Panc1 (cell line): ENCODE measurements at regions not wholly inside any gene's neighbourhood (a gene's known extent, or its start where the extent isn't known, plus 50 kb on each side); places are given as distances from the start of the nearest gene placed in this dataset.

Experiments used
- ATAC-seq: fragments of 200-7000 bp; cut with Tn5 transposase; 2 replicates; pipeline ENCODE4 v1.9.1; 2020; ENCODE audit warnings: mild to moderate bottlenecking, moderate library complexity
- BruUV-seq: library from RNA; stranded (reverse); fragments of 400-500 nt; replicated peaks from 2 replicates; lab custom pipeline; 2021; lab: Mats Ljungman, UMichigan
- CTCF ChIA-PET: fragments of 300-600 bp; sonication (Branson Sonifier 250); formaldehyde crosslinking; loops from one replicate; lab custom pipeline; 2022; ENCODE audit warnings: antibody characterized with exemption; lab: Charles Lee
- POLR2A ChIA-PET: fragments of 300-600 bp; sonication (Branson Sonifier 250); formaldehyde crosslinking; loops from one replicate; lab custom pipeline; 2022; ENCODE audit warnings: antibody characterized with exemption; lab: Charles Lee
- DNase-seq: peaks from one replicate; pipeline ENCODE4 v3.0.0-alpha.2; 2010; ENCODE audit warnings: low read depth, low spot score
- H3K27ac ChIP-seq: 2 replicates; pipeline ENCODE4 v1.5.1; 2011; ENCODE audit warnings: mild to moderate bottlenecking, low read length, inconsistent platforms
- H3K27me3 ChIP-seq: fragments of 200-500 bp; sonication (Bioruptor generic); 2 replicates; pipeline ENCODE4 v1.6.0; 2014; ENCODE audit warnings: low read length, inconsistent platforms; ENCODE audit not compliant: control insufficient read depth, insufficient read depth
- H3K36me3 ChIP-seq: fragments of 200-500 bp; sonication (Bioruptor generic); 2 replicates; pipeline ENCODE4 v1.5.1; 2014; ENCODE audit warnings: inconsistent platforms, mild to moderate bottlenecking, low read length, moderate library complexity; ENCODE audit not compliant: control insufficient read depth, insufficient read depth
- H3K4me1 ChIP-seq: 2 replicates; pipeline ENCODE4 v1.5.1; 2011; ENCODE audit warnings: inconsistent platforms, mild to moderate bottlenecking, low read length, moderate library complexity; ENCODE audit not compliant: control insufficient read depth, insufficient read depth
- H3K4me3 ChIP-seq, 2 experiments: 2 replicates each; pipeline ENCODE4 v1.5.1; 2011 to 2012; ENCODE audit warnings: low read depth in 2 of 2, low read length in 2 of 2, mild to moderate bottlenecking in 2 of 2, inconsistent platforms in 1 of 2, moderate library complexity in 1 of 2
- H3K9me3 ChIP-seq: fragments of 200-500 bp; sonication (Bioruptor generic); 2 replicates; pipeline ENCODE4 v1.5.1; 2014; ENCODE audit warnings: low read depth, mild to moderate bottlenecking, inconsistent platforms, low read length, moderate library complexity; ENCODE audit not compliant: control insufficient read depth, insufficient read depth
- CTCF ChIP-seq: fragments of 450-650 bp; IDR thresholded peaks from 2 replicates; pipeline ENCODE4 v1.5.1; 2017; ENCODE audit warnings: mild to moderate bottlenecking
- POLR2AphosphoS5 ChIP-seq: IDR thresholded peaks from 2 replicates; pipeline ENCODE4 v1.6.1; 2012; ENCODE audit warnings: mild to moderate bottlenecking, low read depth, low read length, moderate library complexity
- SIN3A ChIP-seq: IDR thresholded peaks from 2 replicates; pipeline ENCODE4 v1.6.1; 2012; ENCODE audit warnings: low read depth, mild to moderate bottlenecking, low read length, moderate library complexity, borderline replicate concordance; ENCODE audit not compliant: insufficient read depth
- TCF7L2 ChIP-seq: IDR thresholded peaks from 2 replicates; pipeline ENCODE4 v1.6.1; 2011; ENCODE audit warnings: mild to moderate bottlenecking, low read depth, low read length, inconsistent platforms
- in situ Hi-C: cut with HindIII; loops from 2 replicates; pipeline ENCODE4 v1.10.0; 2016; ENCODE audit warnings: low sequenced_read_pairs, low pct_unique_long_range_greater_than_20kb
- intact Hi-C: fragments of 100-400 bp; cut with micrococcal nuclease; formaldehyde crosslinking; loops from one replicate; pipeline ENCODE4 v1.10.0; 2022; ENCODE audit not compliant: unreplicated experiment
- TF ChIP-seq, protein P1 (sequence below), 2 experiments: IDR thresholded peaks; 2 replicates each; pipeline ENCODE4 v1.6.1; 2011 to 2012; ENCODE audit warnings: low read depth in 2 of 2, control low read depth in 1 of 2, low read length in 1 of 2, mild to moderate bottlenecking in 1 of 2, moderate library complexity in 1 of 2; ENCODE audit not compliant: insufficient read depth in 1 of 2

DNA sequence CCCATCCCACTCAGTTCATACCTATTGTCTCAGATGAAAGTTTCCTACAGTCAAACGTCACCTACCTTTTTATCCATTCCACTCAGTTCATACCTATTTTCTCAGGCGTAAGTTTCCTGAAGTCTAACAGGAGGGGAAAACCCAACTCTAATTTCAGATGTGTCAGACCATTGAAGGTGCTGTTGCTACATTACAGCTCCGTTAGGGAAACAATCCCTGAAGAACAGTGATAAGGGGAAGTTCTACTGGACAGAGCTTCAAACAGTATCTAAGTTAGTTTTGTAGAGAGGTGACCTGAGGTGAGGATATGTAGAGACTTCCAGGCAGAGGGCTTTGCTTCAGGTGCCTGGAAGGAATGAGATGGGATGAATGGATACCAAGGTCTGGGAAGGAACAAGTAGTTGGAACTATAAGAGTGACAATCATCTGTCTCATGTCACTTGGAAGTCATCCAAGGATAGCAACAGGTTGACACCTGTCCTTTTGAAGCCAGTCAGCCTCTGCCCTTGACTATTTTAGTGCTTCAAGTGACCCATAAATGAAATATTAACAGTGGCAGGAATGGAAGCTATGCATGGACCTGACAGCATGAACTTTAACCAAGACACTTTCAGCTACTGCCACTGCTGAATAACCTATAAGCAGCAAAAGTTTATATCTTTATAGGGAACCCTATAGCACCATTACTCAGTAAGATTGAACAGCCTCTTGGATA, 191.6 kb upstream of the MOCS1 start:
- Histone ChIP-seq H3K27me3 (no peaks in the 10 kb centered on the region), H3K4me3 (no peak overlapping the region), H3K36me3 (no peaks in the 10 kb centered on the region), H3K9me3 (no peaks in the 10 kb centered on the region), H3K27ac (no peak overlapping the region), H3K4me1 (no peaks in the 10 kb centered on the region)
- CTCF ChIA-PET: no interaction called here
- intact Hi-C loops (no loop called here), in situ Hi-C loops (no loop called here)
- ATAC-seq (no peak), DNase-seq (no peak)
- POLR2A ChIA-PET: no interaction called here
- BruUV-seq: no TSS peak
- TF ChIP-seq CTCF (no peak), POLR2AphosphoS5 (no peak), SIN3A (no peak), TCF7L2 (no peak)

GRCh38 chr6:40124924-40125323, 190.7 kb upstream of the MOCS1 start:
- POLR2A ChIA-PET: no interaction called here
- BruUV-seq: no TSS peak
- no peaks in the 10 kb centered on the region for H3K27me3 ChIP-seq
- no peak overlapping the region for H3K4me3 ChIP-seq
- intact Hi-C loops: no loop called here
- TF ChIP-seq TCF7L2 (no peak), CTCF (no peak), POLR2AphosphoS5 (no peak), SIN3A (no peak)
- TF ChIP-seq, protein P1, sequence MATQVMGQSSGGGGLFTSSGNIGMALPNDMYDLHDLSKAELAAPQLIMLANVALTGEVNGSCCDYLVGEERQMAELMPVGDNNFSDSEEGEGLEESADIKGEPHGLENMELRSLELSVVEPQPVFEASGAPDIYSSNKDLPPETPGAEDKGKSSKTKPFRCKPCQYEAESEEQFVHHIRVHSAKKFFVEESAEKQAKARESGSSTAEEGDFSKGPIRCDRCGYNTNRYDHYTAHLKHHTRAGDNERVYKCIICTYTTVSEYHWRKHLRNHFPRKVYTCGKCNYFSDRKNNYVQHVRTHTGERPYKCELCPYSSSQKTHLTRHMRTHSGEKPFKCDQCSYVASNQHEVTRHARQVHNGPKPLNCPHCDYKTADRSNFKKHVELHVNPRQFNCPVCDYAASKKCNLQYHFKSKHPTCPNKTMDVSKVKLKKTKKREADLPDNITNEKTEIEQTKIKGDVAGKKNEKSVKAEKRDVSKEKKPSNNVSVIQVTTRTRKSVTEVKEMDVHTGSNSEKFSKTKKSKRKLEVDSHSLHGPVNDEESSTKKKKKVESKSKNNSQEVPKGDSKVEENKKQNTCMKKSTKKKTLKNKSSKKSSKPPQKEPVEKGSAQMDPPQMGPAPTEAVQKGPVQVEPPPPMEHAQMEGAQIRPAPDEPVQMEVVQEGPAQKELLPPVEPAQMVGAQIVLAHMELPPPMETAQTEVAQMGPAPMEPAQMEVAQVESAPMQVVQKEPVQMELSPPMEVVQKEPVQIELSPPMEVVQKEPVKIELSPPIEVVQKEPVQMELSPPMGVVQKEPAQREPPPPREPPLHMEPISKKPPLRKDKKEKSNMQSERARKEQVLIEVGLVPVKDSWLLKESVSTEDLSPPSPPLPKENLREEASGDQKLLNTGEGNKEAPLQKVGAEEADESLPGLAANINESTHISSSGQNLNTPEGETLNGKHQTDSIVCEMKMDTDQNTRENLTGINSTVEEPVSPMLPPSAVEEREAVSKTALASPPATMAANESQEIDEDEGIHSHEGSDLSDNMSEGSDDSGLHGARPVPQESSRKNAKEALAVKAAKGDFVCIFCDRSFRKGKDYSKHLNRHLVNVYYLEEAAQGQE (IDR thresholded peaks at IDR 0.05; ENCODE audit: insufficient read depth in 1 of 2, low read depth in 2 of 2, low read length in 1 of 2): no peak
- CTCF ChIA-PET: no interaction called here
- H3K27ac ChIP-seq: no peak overlapping the region
- in situ Hi-C loops: no loop called here
- ATAC-seq (no peak), DNase-seq (no peak)
- H3K9me3 ChIP-seq: no peaks in the 10 kb centered on the region
- no peaks in the 10 kb centered on the region for H3K4me1 ChIP-seq
- H3K36me3 ChIP-seq: no peaks in the 10 kb centered on the region
